ENCODE measurements at regions not wholly inside any gene's neighbourhood (a gene's known extent, or its start where the extent isn't known, plus 50 kb on each side); places are given as distances from the start of the nearest gene placed in this dataset.

DNA sequence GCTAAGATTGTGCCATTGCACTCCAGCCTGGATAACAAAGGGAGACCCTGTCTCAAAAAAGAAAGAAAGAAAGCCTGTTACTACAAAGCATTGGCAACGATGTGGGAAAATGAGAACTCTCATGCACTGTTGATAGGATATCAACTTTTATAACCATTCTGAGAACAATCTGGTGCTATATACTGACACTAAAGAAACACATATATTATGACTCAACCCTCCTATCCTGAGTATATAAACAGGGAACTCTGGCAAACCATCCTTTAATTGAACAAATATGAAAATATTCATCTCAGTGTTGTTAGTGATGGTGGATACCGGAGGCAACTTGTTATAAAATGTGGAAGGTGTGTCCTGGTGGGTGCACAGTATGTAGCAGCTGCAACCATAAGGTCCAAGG lies 53.0 kb upstream of the SOD3 start:
- no peak for TF ChIP-seq CTCF (conservative IDR thresholded peaks at IDR 0.05 in 1 of 2, IDR thresholded peaks at IDR 0.05 in 1 of 2; ENCODE audit: low read depth in 1 of 2, low read length in 2 of 2)
- no peak for TF ChIP-seq EZH2 (IDR thresholded peaks at IDR 0.05; ENCODE audit: low read length, missing control alignments)
